IMR-90 (cell line): ENCODE measurements at regions not wholly inside any gene's neighbourhood (a gene's known extent, or its start where the extent isn't known, plus 50 kb on each side); places are given as distances from the start of the nearest gene placed in this dataset.

Experiments
- CTCF ChIP-seq: conservative IDR thresholded peaks from 2 replicates; pipeline ENCODE4 v1.5.1; 2012; ENCODE audit warnings: mild to moderate bottlenecking, low read depth, low read length, improper control_type of control experiment
- POLR2A ChIP-seq: IDR thresholded peaks from 2 replicates; pipeline ENCODE4 v1.6.1; 2012; ENCODE audit warnings: mild to moderate bottlenecking, low read depth, low read length
- USF2 ChIP-seq: fragments of 150-350 bp; IDR thresholded peaks from 2 replicates; pipeline ENCODE4 v1.6.1; 2017; ENCODE audit warnings: mild to moderate bottlenecking, antibody characterized with exemption, low read length, low read depth

- TF ChIP-seq POLR2A (no peak), CTCF (no peak), USF2 (no peak)
Observed at GRCh38 chr7:27339478-27339877, 96.9 kb downstream of the EVX1 start.
